HEK293T (cell line): ENCODE measurements at regions not wholly inside any gene's neighbourhood (a gene's known extent, or its start where the extent isn't known, plus 50 kb on each side); places are given as distances from the start of the nearest gene placed in this dataset.

Experiments used
- CTCF ChIA-PET: fragments of 350-600 bp; formaldehyde crosslinking; extraction: SDS; loops from one replicate; lab custom pipeline; 2021; ENCODE audit warnings: antibody characterized with exemption, inconsistent platforms; lab: Yijun Ruan, JAX
- POLR2A ChIA-PET: fragments of 350-600 bp; formaldehyde crosslinking; extraction: SDS; loops from one replicate; lab custom pipeline; 2020; ENCODE audit warnings: antibody characterized with exemption, inconsistent platforms; lab: Yijun Ruan, JAX
- DNase-seq: peaks from one replicate; pipeline ENCODE4 v3.0.0; 2012; ENCODE audit warnings: mixed read lengths; ENCODE audit errors: extremely low spot score
- ARNT ChIP-seq: fragments of 450-650 bp; IDR thresholded peaks from 2 replicates; pipeline ENCODE4 v1.6.1; 2017; ENCODE audit warnings: mild to moderate bottlenecking
- BHLHE40 ChIP-seq: fragments of 450-650 bp; IDR thresholded peaks from 2 replicates; pipeline ENCODE4 v1.6.1; 2016; ENCODE audit warnings: mild to moderate bottlenecking, moderate library complexity, borderline replicate concordance
- CTBP1 ChIP-seq: fragments of 450-650 bp; IDR thresholded peaks from 2 replicates; pipeline ENCODE4 v1.6.1; 2016; ENCODE audit warnings: borderline replicate concordance
- ELF4 ChIP-seq: fragments of 450-650 bp; IDR thresholded peaks from 2 replicates; pipeline ENCODE4 v1.6.1; 2017; ENCODE audit warnings: antibody characterized with exemption
- FOXA1 ChIP-seq: fragments of 450-650 bp; IDR thresholded peaks from 2 replicates; pipeline ENCODE4 v1.6.1; 2016; ENCODE audit warnings: mild to moderate bottlenecking
- FOXK2 ChIP-seq: fragments of 450-650 bp; IDR thresholded peaks from 2 replicates; pipeline ENCODE4 v1.6.1; 2016; ENCODE audit warnings: mild to moderate bottlenecking
- FOXM1 ChIP-seq: fragments of 450-650 bp; IDR thresholded peaks from 2 replicates; pipeline ENCODE4 v1.6.1; 2017; ENCODE audit warnings: mild to moderate bottlenecking, borderline replicate concordance
- HDGF ChIP-seq: fragments of 450-650 bp; IDR thresholded peaks from 2 replicates; pipeline ENCODE4 v1.6.1; 2017; ENCODE audit warnings: antibody characterized with exemption, borderline replicate concordance
- L3MBTL2 ChIP-seq: fragments of 450-650 bp; conservative IDR thresholded peaks from 2 replicates; pipeline ENCODE4 v1.6.1; 2016; ENCODE audit warnings: mild to moderate bottlenecking
- LEF1 ChIP-seq: fragments of 450-650 bp; IDR thresholded peaks from 2 replicates; pipeline ENCODE4 v1.6.1; 2017; ENCODE audit warnings: mild to moderate bottlenecking, borderline replicate concordance
- NFRKB ChIP-seq: fragments of 450-650 bp; IDR thresholded peaks from 2 replicates; pipeline ENCODE4 v1.6.1; 2016; ENCODE audit warnings: mild to moderate bottlenecking, moderate library complexity
- PKNOX1 ChIP-seq: fragments of 450-650 bp; IDR thresholded peaks from 2 replicates; pipeline ENCODE4 v1.6.1; 2016
- SP1 ChIP-seq: fragments of 450-650 bp; IDR thresholded peaks from 2 replicates; pipeline ENCODE4 v1.6.1; 2017
- SUZ12 ChIP-seq: fragments of 450-650 bp; IDR thresholded peaks from 2 replicates; pipeline ENCODE4 v1.6.1; 2016; ENCODE audit warnings: mild to moderate bottlenecking
- TARDBP ChIP-seq: fragments of 450-650 bp; IDR thresholded peaks from 2 replicates; pipeline ENCODE4 v1.6.1; 2016
- ZNF384 ChIP-seq: fragments of 450-650 bp; IDR thresholded peaks from 2 replicates; pipeline ENCODE4 v1.6.1; 2016

- POLR2A ChIA-PET = no interaction called here
- TF ChIP-seq ZNF384 = no peak
- no peak for TF ChIP-seq PKNOX1
- no peak for TF ChIP-seq FOXA1
- TF ChIP-seq ARNT = no peak
- no peak for TF ChIP-seq SUZ12
- TF ChIP-seq SP1 = no peak
- CTCF ChIA-PET = no interaction called here
- DNase-seq = no peak
Observed at GRCh38 chr5:167065794-167066193, 1225.7 kb upstream of the WWC1 start.

- POLR2A ChIA-PET = no interaction called here
Observed at GRCh38 chr5:167071981-167072610, 1219.3 kb upstream of the WWC1 start.

GRCh38 chr5:167081561-167081960 is 1209.9 kb upstream of the WWC1 start:
- ChIA-PET CTCF (no interaction called here), POLR2A (no interaction called here)
- no peak for DNase-seq
- TF ChIP-seq SP1 = no peak
- TF ChIP-seq LEF1 = no peak
- TF ChIP-seq BHLHE40 = no peak
- no peak for TF ChIP-seq ELF4
- no peak for TF ChIP-seq PKNOX1
- TF ChIP-seq NFRKB = no peak
- TF ChIP-seq ARNT = no peak
- no peak for TF ChIP-seq SUZ12
- no peak for TF ChIP-seq CTBP1
- no peak for TF ChIP-seq L3MBTL2
- no peak for TF ChIP-seq TARDBP
- no peak for TF ChIP-seq FOXK2
- no peak for TF ChIP-seq FOXA1
- no peak for TF ChIP-seq HDGF
- TF ChIP-seq ZNF384 = no peak
- no peak for TF ChIP-seq FOXM1

More at GRCh38 chr5:167071981-167072610, 1219.3 kb upstream of the WWC1 start:
- CTCF ChIA-PET = no interaction called here
- DNase-seq = no peak
- no peak for TF ChIP-seq PKNOX1
- TF ChIP-seq L3MBTL2 = no peak
- TF ChIP-seq HDGF = no peak

- CTCF ChIA-PET = no interaction called here
- TF ChIP-seq NFRKB (no peak), L3MBTL2 (no peak), LEF1 (no peak), HDGF (no peak), SP1 (no peak), TARDBP (no peak), ZNF384 (no peak), FOXK2 (no peak), FOXA1 (no peak), ELF4 (no peak), SUZ12 (no peak), CTBP1 (no peak), BHLHE40 (no peak), PKNOX1 (no peak), ARNT (no peak), FOXM1 (no peak)
- POLR2A ChIA-PET = no interaction called here
- no peak for DNase-seq
Observed at GRCh38 chr5:167096816-167097215, 1194.6 kb upstream of the WWC1 start.

- POLR2A ChIA-PET = no interaction called here
- no peak for DNase-seq
- TF ChIP-seq PKNOX1 (no peak), CTBP1 (no peak), FOXM1 (no peak), NFRKB (no peak), ZNF384 (no peak), FOXA1 (no peak), TARDBP (no peak), SUZ12 (no peak), FOXK2 (no peak), ELF4 (no peak), HDGF (no peak), BHLHE40 (no peak), ARNT (no peak), L3MBTL2 (no peak), SP1 (no peak), LEF1 (no peak)
- CTCF ChIA-PET = no interaction called here
Observed at GRCh38 chr5:167104351-167104750, 1187.1 kb upstream of the WWC1 start.

- ChIA-PET POLR2A (no interaction called here), CTCF (no interaction called here)
- DNase-seq = no peak
- no peak for TF ChIP-seq BHLHE40
- TF ChIP-seq ZNF384 = peak; percentile 60; the same call in 1 of the 2 replicates
Observed at GRCh38 chr5:167105941-167106340, 1185.5 kb upstream of the WWC1 start.
